Liver (tissue), 7 donors: ENCODE measurements at regions not wholly inside any gene's neighbourhood (a gene's known extent, or its start where the extent isn't known, plus 50 kb on each side); places are given as distances from the start of the nearest gene placed in this dataset.

Experiments used
- DNase-seq: peaks from one replicate; pipeline ENCODE4 v3.0.0-alpha.2; 2017; ENCODE audit warnings: low spot score
- H3K27ac ChIP-seq, 2 donors: one replicate each; pipeline ENCODE4 v1.7.0; 2013; ENCODE audit warnings: inconsistent platforms in 2 of 2, low read length in 2 of 2, control low read depth in 1 of 2, low read depth in 1 of 2, mild to moderate bottlenecking in 1 of 2
- H3K27me3 ChIP-seq, 4 donors: one replicate each; pipeline versions ENCODE4 v1.6.1 to v1.7.0; 2013; ENCODE audit warnings: low read length in 3 of 4, inconsistent platforms in 1 of 4, mild to moderate bottlenecking in 1 of 4, moderate library complexity in 1 of 4; ENCODE audit not compliant: control insufficient read depth in 4 of 4, insufficient read depth in 4 of 4
- H3K36me3 ChIP-seq, 4 donors: one replicate each; pipeline versions ENCODE4 v1.6.1 to v1.7.0; 2013; ENCODE audit warnings: low read length in 3 of 4, mild to moderate bottlenecking in 3 of 4, low read depth in 1 of 4, moderate library complexity in 1 of 4; ENCODE audit not compliant: control insufficient read depth in 4 of 4, insufficient read depth in 3 of 4
- H3K4me1 ChIP-seq, 4 donors: one replicate each; pipeline versions ENCODE4 v1.6.1 to v1.7.0; 2013; ENCODE audit warnings: low read length in 3 of 4, mild to moderate bottlenecking in 3 of 4, moderate library complexity in 1 of 4; ENCODE audit not compliant: control insufficient read depth in 4 of 4, insufficient read depth in 4 of 4
- H3K4me3 ChIP-seq, 3 donors: one replicate each; pipeline versions ENCODE4 v1.6.1 to v1.7.0; 2013; ENCODE audit warnings: low read length in 3 of 3, control low read depth in 1 of 3, low read depth in 1 of 3, mild to moderate bottlenecking in 1 of 3
- H3K9ac ChIP-seq, 2 donors: one replicate each; pipeline ENCODE4 v1.7.0; 2013; ENCODE audit warnings: low read length in 2 of 2, mild to moderate bottlenecking in 2 of 2, moderate library complexity in 2 of 2, control low read depth in 1 of 2, low read depth in 1 of 2
- H3K9me3 ChIP-seq, 4 donors: one replicate each; pipeline versions ENCODE4 v1.6.1 to v1.7.0; 2013; ENCODE audit warnings: low read length in 3 of 4; ENCODE audit not compliant: control insufficient read depth in 4 of 4
- EGR1 ChIP-seq, 2 donors: IDR thresholded peaks; 2 replicates each; pipeline ENCODE4 v1.6.1; 2016 to 2018; ENCODE audit warnings: antibody characterized with exemption in 2 of 2, low read depth in 2 of 2
- FOXA1 ChIP-seq: IDR thresholded peaks from 2 replicates; pipeline ENCODE4 v1.6.1; 2016; ENCODE audit warnings: antibody characterized with exemption
- FOXA2 ChIP-seq: IDR thresholded peaks from 2 replicates; pipeline ENCODE4 v1.6.1; 2016; ENCODE audit warnings: antibody characterized with exemption
- GABPA ChIP-seq, 2 donors: IDR thresholded peaks in 1 of 2; conservative IDR thresholded peaks in 1 of 2; 2 replicates each; pipeline ENCODE4 v1.6.1; 2016; ENCODE audit warnings: antibody characterized with exemption in 2 of 2, mild to moderate bottlenecking in 1 of 2, moderate library complexity in 1 of 2
- HNF4A ChIP-seq, 2 donors: conservative IDR thresholded peaks; 2 replicates each; pipeline ENCODE4 v1.6.1; 2016; ENCODE audit warnings: antibody characterized with exemption in 2 of 2, mild to moderate bottlenecking in 2 of 2
- HNF4G ChIP-seq: IDR thresholded peaks from 2 replicates; pipeline ENCODE4 v1.6.1; 2016; ENCODE audit warnings: antibody characterized with exemption
- JUND ChIP-seq, 2 donors: IDR thresholded peaks; 2 replicates each; pipeline ENCODE4 v1.6.1; 2016; ENCODE audit warnings: antibody characterized with exemption in 2 of 2
- MAX ChIP-seq: IDR thresholded peaks from 2 replicates; pipeline ENCODE4 v1.6.1; 2016; ENCODE audit warnings: antibody characterized with exemption
- NR2F2 ChIP-seq: IDR thresholded peaks from 2 replicates; pipeline ENCODE4 v1.6.1; 2016; ENCODE audit warnings: antibody characterized with exemption
- RAD21 ChIP-seq, 2 donors: IDR thresholded peaks; 2 replicates each; pipeline ENCODE4 v1.6.1; 2016; ENCODE audit warnings: antibody characterized with exemption in 2 of 2, mild to moderate bottlenecking in 2 of 2
- RXRA ChIP-seq, 2 donors: IDR thresholded peaks; 2 replicates each; pipeline ENCODE4 v1.6.1; 2017 to 2018; ENCODE audit warnings: antibody characterized with exemption in 2 of 2, mild to moderate bottlenecking in 1 of 2
- SP1 ChIP-seq: IDR thresholded peaks from 2 replicates; pipeline ENCODE4 v1.6.1; 2018; ENCODE audit warnings: antibody characterized with exemption, mild to moderate bottlenecking
- TAF1 ChIP-seq: conservative IDR thresholded peaks from 2 replicates; pipeline ENCODE4 v1.6.1; 2016; ENCODE audit warnings: antibody characterized with exemption, mild to moderate bottlenecking
- YY1 ChIP-seq: IDR thresholded peaks from 2 replicates; pipeline ENCODE4 v1.6.1; 2016; ENCODE audit warnings: antibody characterized with exemption, mild to moderate bottlenecking
- WGBS: extraction: QIAGEN DNeasy Blood & Tissue Kit; methylation state at CpG from one replicate; pipeline ENCODE4 v1.1.7; 2013; 5-methylcytosine and 5-hydroxymethylcytosine counted together
- TF ChIP-seq, protein P1 (sequence below): IDR thresholded peaks from 2 replicates; pipeline ENCODE4 v1.6.1; 2016; ENCODE audit warnings: antibody characterized with exemption
- donor health status: healthy.
- donor health status: healthy.
- donor health status: healthy.
- donor health status: healthy.

- 84% methylated on average over 4 of the region's 4 CpGs for WGBS
- peaks cover 0 to 1% (median 0%) of the 10 kb centered on the region in 4 donors for H3K4me1 ChIP-seq
- no peak for DNase-seq
- no peaks in the 10 kb centered on the region for H3K36me3 ChIP-seq
- H3K27me3 ChIP-seq = no peaks in the 10 kb centered on the region
- H3K4me3 ChIP-seq = no peak overlapping the region
- no peak overlapping the region for H3K9ac ChIP-seq
- no peak overlapping the region for H3K27ac ChIP-seq
- H3K9me3 ChIP-seq = no peaks in the 10 kb centered on the region
- TF ChIP-seq JUND (IDR thresholded peaks at IDR 0.05) (no peak), FOXA1 (no peak), HNF4G (no peak), MAX (no peak), EGR1 (IDR thresholded peaks at IDR 0.05; ENCODE audit: low read depth in 2 of 2) (no peak), TAF1 (no peak), RAD21 (IDR thresholded peaks at IDR 0.05) (no peak)
- TF ChIP-seq, protein P1, sequence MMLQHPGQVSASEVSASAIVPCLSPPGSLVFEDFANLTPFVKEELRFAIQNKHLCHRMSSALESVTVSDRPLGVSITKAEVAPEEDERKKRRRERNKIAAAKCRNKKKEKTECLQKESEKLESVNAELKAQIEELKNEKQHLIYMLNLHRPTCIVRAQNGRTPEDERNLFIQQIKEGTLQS = no peak
Observed at GRCh38 chr12:25025260-25025659, 76.4 kb upstream of the BCAT1 start.

DNA sequence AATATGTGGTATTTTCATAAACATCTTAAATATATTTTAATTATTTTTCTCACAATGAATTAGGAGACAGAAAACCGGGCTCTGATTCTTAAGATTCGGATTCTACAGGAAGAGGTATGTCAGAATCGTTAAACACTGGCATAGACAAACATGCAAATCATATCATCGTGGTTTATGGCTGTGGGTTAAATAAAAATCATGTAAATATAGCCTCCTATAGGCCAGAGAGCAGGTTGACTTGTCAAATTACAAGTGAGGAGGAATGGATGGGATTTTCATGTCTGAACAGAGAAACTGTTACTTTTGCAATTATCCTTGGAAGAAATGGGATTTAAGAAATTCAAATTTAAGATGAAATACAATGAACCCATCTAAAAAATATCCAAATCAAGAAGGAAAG, 74.9 kb upstream of the BCAT1 start:
- Histone ChIP-seq H3K36me3 (no peaks in the 10 kb centered on the region), H3K27ac (no peak overlapping the region), H3K9me3 (peaks cover 0 to 3% (median under 1%) of the 10 kb centered on the region in 4 donors), H3K4me1 (peaks cover 0 to 1% (median 0%) of the 10 kb centered on the region in 4 donors), H3K4me3 (no peak overlapping the region), H3K27me3 (no peaks in the 10 kb centered on the region), H3K9ac (no peak overlapping the region)
- whole genome bisulfite sequencing = 76% methylated on average over 4 of the region's 4 CpGs
- no peak for TF ChIP-seq RAD21 (IDR thresholded peaks at IDR 0.05)
- no peak for DNase-seq

- H3K4me1 ChIP-seq = peaks cover 0 to 1% (median 0%) of the 10 kb centered on the region in 4 donors
- WGBS = 86% methylated on average over 7 of the region's 7 CpGs
Observed at GRCh38 chr12:25020621-25021243, 71.8 kb upstream of the BCAT1 start.

GRCh38 chr12:25018146-25018545, 69.2 kb upstream of the BCAT1 start:
- no peaks in the 10 kb centered on the region for H3K36me3 ChIP-seq
- no peak overlapping the region for H3K27ac ChIP-seq
- DNase-seq = no peak
- no peak overlapping the region for H3K9ac ChIP-seq
- WGBS = 91% methylated on average over 3 of the region's 3 CpGs
- H3K9me3 ChIP-seq = peaks cover 0 to 3% (median under 1%) of the 10 kb centered on the region in 4 donors
- H3K4me1 ChIP-seq = peaks cover 0 to 1% (median 0%) of the 10 kb centered on the region in 4 donors
- H3K4me3 ChIP-seq = no peak overlapping the region
- no peaks in the 10 kb centered on the region for H3K27me3 ChIP-seq
- TF ChIP-seq EGR1 (IDR thresholded peaks at IDR 0.05; ENCODE audit: low read depth in 2 of 2) = no peak
- TF ChIP-seq FOXA2 = no peak
- TF ChIP-seq SP1 = no peak
- no peak for TF ChIP-seq MAX
- TF ChIP-seq FOXA1 = no peak
- TF ChIP-seq HNF4A (conservative IDR thresholded peaks at IDR 0.05) = no peak

More at GRCh38 chr12:25020621-25021243, 71.8 kb upstream of the BCAT1 start:
- H3K4me3 ChIP-seq = no peak overlapping the region
- no peak for TF ChIP-seq FOXA1
- TF ChIP-seq TAF1 = no peak
- TF ChIP-seq NR2F2 = no peak
- no peak for TF ChIP-seq RXRA (IDR thresholded peaks at IDR 0.05)
- TF ChIP-seq HNF4G = no peak
- no peak for TF ChIP-seq MAX
- no peak for TF ChIP-seq FOXA2
- TF ChIP-seq EGR1 (IDR thresholded peaks at IDR 0.05; ENCODE audit: low read depth in 2 of 2) = no peak
- no peak for TF ChIP-seq JUND (IDR thresholded peaks at IDR 0.05)
- TF ChIP-seq YY1 = no peak
- TF ChIP-seq GABPA (IDR thresholded peaks at IDR 0.05 in 1 of 2, conservative IDR thresholded peaks at IDR 0.05 in 1 of 2) = no peak
- H3K27me3 ChIP-seq = no peaks in the 10 kb centered on the region
- DNase-seq = no peak
- no peak overlapping the region for H3K9ac ChIP-seq
- no peak overlapping the region for H3K27ac ChIP-seq
- peaks cover 0 to 3% (median under 1%) of the 10 kb centered on the region in 4 donors for H3K9me3 ChIP-seq
- no peaks in the 10 kb centered on the region for H3K36me3 ChIP-seq
